ENCODE measurements at regions not wholly inside any gene's neighbourhood (a gene's known extent, or its start where the extent isn't known, plus 50 kb on each side); places are given as distances from the start of the nearest gene placed in this dataset.

- no peak overlapping the region for H3K27ac ChIP-seq
- H3K9me3 ChIP-seq = no peaks in the 10 kb centered on the region
- H3K9ac ChIP-seq (ENCODE audit: low read depth in 2 of 2, low read length in 2 of 2) = no peak overlapping the region
- no peaks in the 10 kb centered on the region for H3K36me3 ChIP-seq
- DNase-seq = no peak
- no peaks in the 10 kb centered on the region for H3K27me3 ChIP-seq
- H3K4me3 ChIP-seq = no peak overlapping the region
- TF ChIP-seq CTCF (IDR thresholded peaks at IDR 0.05) = no peak
- intact Hi-C loops (cut with DNase I) = loop anchor here (5.0 to 10.0 kb wide), 2 partner anchors 146 to 964 kb away; no protein-coding TSS in a partner anchor
- no peaks in the 10 kb centered on the region for H3K4me1 ChIP-seq
Observed at GRCh38 chr14:38868399-38869290, 234.4 kb downstream of the SEC23A start.

- intact Hi-C loops (cut with DNase I) = loop anchor here (5.0 to 10.0 kb wide), 2 partner anchors 145 to 963 kb away; no protein-coding TSS in a partner anchor
- H3K27me3 ChIP-seq = no peaks in the 10 kb centered on the region
- no peaks in the 10 kb centered on the region for H3K36me3 ChIP-seq
- H3K4me3 ChIP-seq = no peak overlapping the region
- H3K9ac ChIP-seq (ENCODE audit: low read depth in 2 of 2, low read length in 2 of 2) = no peak overlapping the region
- no peaks in the 10 kb centered on the region for H3K9me3 ChIP-seq
- DNase-seq = peak; percentile 85
- no peak overlapping the region for H3K27ac ChIP-seq
- peak; percentile 78 for TF ChIP-seq CTCF (IDR thresholded peaks at IDR 0.05)
- H3K4me1 ChIP-seq = no peaks in the 10 kb centered on the region
Observed at GRCh38 chr14:38867561-38868150, 235.4 kb downstream of the SEC23A start.

GRCh38 chr14:38866461-38866860 is 236.6 kb downstream of the SEC23A start:
- H3K9me3 ChIP-seq = no peaks in the 10 kb centered on the region
- no peak for DNase-seq
- no peaks in the 10 kb centered on the region for H3K36me3 ChIP-seq
- H3K4me3 ChIP-seq = no peak overlapping the region
- no peak overlapping the region for H3K27ac ChIP-seq
- H3K27me3 ChIP-seq = no peaks in the 10 kb centered on the region
- H3K9ac ChIP-seq (ENCODE audit: low read depth in 2 of 2, low read length in 2 of 2) = no peak overlapping the region
- no peaks in the 10 kb centered on the region for H3K4me1 ChIP-seq
- no peak for TF ChIP-seq CTCF (IDR thresholded peaks at IDR 0.05)
- intact Hi-C loops (cut with DNase I) = loop anchor here (5.0 to 10.0 kb wide), 2 partner anchors 144 to 962 kb away; no protein-coding TSS in a partner anchor

GRCh38 chr14:38862366-38862765 is 240.7 kb downstream of the SEC23A start:
- no peak overlapping the region for H3K27ac ChIP-seq
- intact Hi-C loops (cut with DNase I) = loop anchor here (10.0 kb wide), 1 partner anchor 958 kb away; no protein-coding TSS in a partner anchor
- TF ChIP-seq CTCF (IDR thresholded peaks at IDR 0.05) = no peak
- H3K9me3 ChIP-seq = no peaks in the 10 kb centered on the region
- H3K36me3 ChIP-seq = no peaks in the 10 kb centered on the region
- no peaks in the 10 kb centered on the region for H3K4me1 ChIP-seq
- no peak overlapping the region for H3K4me3 ChIP-seq
- DNase-seq = no peak
- H3K27me3 ChIP-seq = no peaks in the 10 kb centered on the region
- no peak overlapping the region for H3K9ac ChIP-seq (ENCODE audit: low read depth in 2 of 2, low read length in 2 of 2)

GRCh38 chr14:38860530-38860929 is 242.5 kb downstream of the SEC23A start:
- Histone ChIP-seq H3K4me3 (no peak overlapping the region), H3K27ac (no peak overlapping the region), H3K4me1 (no peaks in the 10 kb centered on the region), H3K9me3 (no peaks in the 10 kb centered on the region), H3K36me3 (no peaks in the 10 kb centered on the region), H3K27me3 (no peaks in the 10 kb centered on the region), H3K9ac (ENCODE audit: low read depth in 2 of 2, low read length in 2 of 2) (no peak overlapping the region)
- no peak for DNase-seq
- intact Hi-C loops (cut with DNase I) = loop anchor here (10.0 kb wide), 1 partner anchor 956 kb away; no protein-coding TSS in a partner anchor
- no peak for TF ChIP-seq CTCF (IDR thresholded peaks at IDR 0.05)
